ENCODE measurements at regions not wholly inside any gene's neighbourhood (a gene's known extent, or its start where the extent isn't known, plus 50 kb on each side); places are given as distances from the start of the nearest gene placed in this dataset.

GRCh38 chr9:129507805-129508204, 113.1 kb downstream of the C9orf50 start:
- Histone ChIP-seq H2BK5ac (ENCODE audit: low read depth, low read length, poor library complexity, severe bottlenecking) (no peak overlapping the region), H3K4me3 (ENCODE audit: insufficient read depth in 1 of 2, low read depth in 1 of 2, low read length in 2 of 2) (no peak overlapping the region), H3K27me3 (ENCODE audit: control insufficient read depth in 1 of 2, insufficient read depth in 1 of 2, low read length in 2 of 2) (no peaks in the 10 kb centered on the region), H2BK120ac (ENCODE audit: low read depth, low read length) (no peak overlapping the region), H2BK15ac (ENCODE audit: low read depth, poor library complexity, severe bottlenecking) (no peak overlapping the region), H3K23ac (ENCODE audit: low read length in 2 of 2) (no peak overlapping the region), H3K36me3 (ENCODE audit: control insufficient read depth in 1 of 2, insufficient read depth in 2 of 2, low read depth in 1 of 2, low read length in 2 of 2) (peaks cover 16 to 19% of the 10 kb centered on the region in 2 experiments), H4K8ac (ENCODE audit: low read length) (no peak overlapping the region), H2AK5ac (ENCODE audit: low read length, severe bottlenecking) (no peak overlapping the region), H3K9me3 (ENCODE audit: control insufficient read depth, low read length) (peaks cover 30% of the 10 kb centered on the region), H3K4me1 (ENCODE audit: control insufficient read depth, insufficient read depth, low read depth, low read length) (peaks cover 16% of the 10 kb centered on the region), H3K9ac (ENCODE audit: low read length) (no peak overlapping the region), H3K4ac (ENCODE audit: low read depth in 1 of 2, low read length in 2 of 2) (no peak overlapping the region), H2BK12ac (ENCODE audit: low read length in 2 of 2) (no peak overlapping the region), H4K91ac (ENCODE audit: low read length) (no peak overlapping the region), H3K79me1 (replicated peaks; ENCODE audit: low read length, poor library complexity, severe bottlenecking) (no peaks in the 10 kb centered on the region), H3K4me2 (ENCODE audit: low read length, poor library complexity, severe bottlenecking) (no peak overlapping the region), H3K27ac (ENCODE audit: low read length, poor library complexity, severe bottlenecking) (no peak overlapping the region), H3K18ac (ENCODE audit: low read depth in 1 of 2, low read length in 2 of 2) (no peak overlapping the region), H3K14ac (ENCODE audit: low read length in 2 of 2) (no peak overlapping the region), H2AFZ (ENCODE audit: low read depth, low read length) (no peak overlapping the region)
- WGBS = 96% methylated on average over 5 of the region's 5 CpGs
- DNase-seq = no peak

- no peaks in the 10 kb centered on the region for H3K27me3 ChIP-seq (ENCODE audit: control insufficient read depth in 1 of 2, insufficient read depth in 1 of 2, low read length in 2 of 2)
- no peak overlapping the region for H3K4me3 ChIP-seq (ENCODE audit: insufficient read depth in 1 of 2, low read depth in 1 of 2, low read length in 2 of 2)
- H3K4me1 ChIP-seq (ENCODE audit: control insufficient read depth, insufficient read depth, low read depth, low read length) = peaks cover 16% of the 10 kb centered on the region
- no peaks in the 10 kb centered on the region for H3K79me1 ChIP-seq (replicated peaks; ENCODE audit: low read length, poor library complexity, severe bottlenecking)
- no peak overlapping the region for H4K8ac ChIP-seq (ENCODE audit: low read length)
- H2BK5ac ChIP-seq (ENCODE audit: low read depth, low read length, poor library complexity, severe bottlenecking) = no peak overlapping the region
- H3K9ac ChIP-seq (ENCODE audit: low read length) = no peak overlapping the region
- no peak overlapping the region for H3K23ac ChIP-seq (ENCODE audit: low read length in 2 of 2)
- H3K4me2 ChIP-seq (ENCODE audit: low read length, poor library complexity, severe bottlenecking) = no peak overlapping the region
- no peak overlapping the region for H3K18ac ChIP-seq (ENCODE audit: low read depth in 1 of 2, low read length in 2 of 2)
- DNase-seq = peak; percentile 71
- H3K14ac ChIP-seq (ENCODE audit: low read length in 2 of 2) = no peak overlapping the region
- H3K4ac ChIP-seq (ENCODE audit: low read depth in 1 of 2, low read length in 2 of 2) = no peak overlapping the region
- H4K91ac ChIP-seq (ENCODE audit: low read length) = no peak overlapping the region
- peak overlapping the region; percentile 17 for H2BK15ac ChIP-seq (ENCODE audit: low read depth, poor library complexity, severe bottlenecking)
- H3K36me3 ChIP-seq (ENCODE audit: control insufficient read depth in 1 of 2, insufficient read depth in 2 of 2, low read depth in 1 of 2, low read length in 2 of 2) = peaks cover 16 to 19% of the 10 kb centered on the region in 2 experiments
- H3K9me3 ChIP-seq (ENCODE audit: control insufficient read depth, low read length) = peaks cover 23% of the 10 kb centered on the region
- H2BK12ac ChIP-seq (ENCODE audit: low read length in 2 of 2) = peak overlapping the region in 1 of 2 experiments; percentile 54
- no peak overlapping the region for H2AK5ac ChIP-seq (ENCODE audit: low read length, severe bottlenecking)
- H3K27ac ChIP-seq (ENCODE audit: low read length, poor library complexity, severe bottlenecking) = no peak overlapping the region
- H2BK120ac ChIP-seq (ENCODE audit: low read depth, low read length) = peak overlapping the region; percentile 64
- no peak overlapping the region for H2AFZ ChIP-seq (ENCODE audit: low read depth, low read length)
- 51% methylated on average over 5 of the region's 6 CpGs for WGBS
Observed at GRCh38 chr9:129506892-129507291, 114.0 kb downstream of the C9orf50 start.

- no peak overlapping the region for H3K4me2 ChIP-seq (ENCODE audit: low read length, poor library complexity, severe bottlenecking)
- 95% methylated on average over 13 of the region's 13 CpGs for WGBS
- H3K27ac ChIP-seq (ENCODE audit: low read length, poor library complexity, severe bottlenecking) = no peak overlapping the region
- no peak overlapping the region for H2BK120ac ChIP-seq (ENCODE audit: low read depth, low read length)
- no peak overlapping the region for H2BK12ac ChIP-seq (ENCODE audit: low read length in 2 of 2)
- H3K18ac ChIP-seq (ENCODE audit: low read depth in 1 of 2, low read length in 2 of 2) = no peak overlapping the region
- peaks cover 16 to 27% of the 10 kb centered on the region in 2 experiments for H3K36me3 ChIP-seq (ENCODE audit: control insufficient read depth in 1 of 2, insufficient read depth in 2 of 2, low read depth in 1 of 2, low read length in 2 of 2)
- no peak overlapping the region for H3K14ac ChIP-seq (ENCODE audit: low read length in 2 of 2)
- no peaks in the 10 kb centered on the region for H3K27me3 ChIP-seq (ENCODE audit: control insufficient read depth in 1 of 2, insufficient read depth in 1 of 2, low read length in 2 of 2)
- H2AFZ ChIP-seq (ENCODE audit: low read depth, low read length) = no peak overlapping the region
- H4K8ac ChIP-seq (ENCODE audit: low read length) = no peak overlapping the region
- H3K4ac ChIP-seq (ENCODE audit: low read depth in 1 of 2, low read length in 2 of 2) = no peak overlapping the region
- H3K4me3 ChIP-seq (ENCODE audit: insufficient read depth in 1 of 2, low read depth in 1 of 2, low read length in 2 of 2) = no peak overlapping the region
- peaks cover 14% of the 10 kb centered on the region for H3K9me3 ChIP-seq (ENCODE audit: control insufficient read depth, low read length)
- H2BK15ac ChIP-seq (ENCODE audit: low read depth, poor library complexity, severe bottlenecking) = no peak overlapping the region
- no peak overlapping the region for H2BK5ac ChIP-seq (ENCODE audit: low read depth, low read length, poor library complexity, severe bottlenecking)
- no peaks in the 10 kb centered on the region for H3K79me1 ChIP-seq (replicated peaks; ENCODE audit: low read length, poor library complexity, severe bottlenecking)
- DNase-seq = no peak
- H3K23ac ChIP-seq (ENCODE audit: low read length in 2 of 2) = no peak overlapping the region
- H4K91ac ChIP-seq (ENCODE audit: low read length) = no peak overlapping the region
- no peak overlapping the region for H3K9ac ChIP-seq (ENCODE audit: low read length)
- H2AK5ac ChIP-seq (ENCODE audit: low read length, severe bottlenecking) = peak overlapping the region; percentile 64
- peaks cover 16% of the 10 kb centered on the region for H3K4me1 ChIP-seq (ENCODE audit: control insufficient read depth, insufficient read depth, low read depth, low read length)
Observed at GRCh38 chr9:129506041-129506440, 114.9 kb downstream of the C9orf50 start.

GRCh38 chr9:129505270-129505902, 115.5 kb downstream of the C9orf50 start:
- H2BK5ac ChIP-seq (ENCODE audit: low read depth, low read length, poor library complexity, severe bottlenecking) = no peak overlapping the region
- H3K27ac ChIP-seq (ENCODE audit: low read length, poor library complexity, severe bottlenecking) = no peak overlapping the region
- no peak overlapping the region for H2AK5ac ChIP-seq (ENCODE audit: low read length, severe bottlenecking)
- H3K18ac ChIP-seq (ENCODE audit: low read depth in 1 of 2, low read length in 2 of 2) = no peak overlapping the region
- H2AFZ ChIP-seq (ENCODE audit: low read depth, low read length) = no peak overlapping the region
- H2BK12ac ChIP-seq (ENCODE audit: low read length in 2 of 2) = no peak overlapping the region
- no peak overlapping the region for H3K14ac ChIP-seq (ENCODE audit: low read length in 2 of 2)
- H3K27me3 ChIP-seq (ENCODE audit: control insufficient read depth in 1 of 2, insufficient read depth in 1 of 2, low read length in 2 of 2) = no peaks in the 10 kb centered on the region
- WGBS = 91% methylated on average over 21 of the region's 22 CpGs
- no peak overlapping the region for H4K8ac ChIP-seq (ENCODE audit: low read length)
- peak overlapping the region; percentile 54 for H2BK15ac ChIP-seq (ENCODE audit: low read depth, poor library complexity, severe bottlenecking)
- no peaks in the 10 kb centered on the region for H3K79me1 ChIP-seq (replicated peaks; ENCODE audit: low read length, poor library complexity, severe bottlenecking)
- H4K91ac ChIP-seq (ENCODE audit: low read length) = peak overlapping the region; percentile 43
- H3K36me3 ChIP-seq (ENCODE audit: control insufficient read depth in 1 of 2, insufficient read depth in 2 of 2, low read depth in 1 of 2, low read length in 2 of 2) = peaks cover 16 to 27% of the 10 kb centered on the region in 2 experiments
- H3K4me2 ChIP-seq (ENCODE audit: low read length, poor library complexity, severe bottlenecking) = no peak overlapping the region
- peaks cover 8% of the 10 kb centered on the region for H3K9me3 ChIP-seq (ENCODE audit: control insufficient read depth, low read length)
- no peak overlapping the region for H3K4me3 ChIP-seq (ENCODE audit: insufficient read depth in 1 of 2, low read depth in 1 of 2, low read length in 2 of 2)
- peaks cover 23% of the 10 kb centered on the region for H3K4me1 ChIP-seq (ENCODE audit: control insufficient read depth, insufficient read depth, low read depth, low read length)
- H3K4ac ChIP-seq (ENCODE audit: low read depth in 1 of 2, low read length in 2 of 2) = no peak overlapping the region
- no peak for DNase-seq
- no peak overlapping the region for H3K23ac ChIP-seq (ENCODE audit: low read length in 2 of 2)
- no peak overlapping the region for H2BK120ac ChIP-seq (ENCODE audit: low read depth, low read length)
- no peak overlapping the region for H3K9ac ChIP-seq (ENCODE audit: low read length)

Measured in mesenchymal stem cell (in vitro differentiated cells and primary cell).